ENCODE measurements at regions not wholly inside any gene's neighbourhood (a gene's known extent, or its start where the extent isn't known, plus 50 kb on each side); places are given as distances from the start of the nearest gene placed in this dataset.

DNA sequence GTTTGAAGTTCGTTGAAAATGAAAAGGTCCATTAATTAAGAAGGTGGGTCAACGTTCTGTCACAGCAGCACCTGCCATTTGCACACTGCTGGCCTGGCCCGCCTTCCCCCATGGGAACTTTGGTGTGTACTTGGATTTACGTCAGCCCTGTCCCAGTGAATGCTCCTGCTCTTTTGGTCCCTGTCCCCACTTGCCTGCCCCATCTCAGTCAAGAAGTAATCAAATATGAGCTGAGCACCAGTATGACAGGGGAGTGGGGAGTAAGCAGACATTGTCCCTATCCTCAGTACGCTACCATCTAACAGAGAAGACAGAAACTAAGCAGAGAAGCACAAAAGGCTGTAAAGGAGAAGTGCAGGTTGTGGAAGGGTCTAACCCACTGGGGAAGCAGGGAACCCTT, 65.1 kb downstream of the SLC4A3 start:
- no peak for DNase-seq (ENCODE audit: low spot score)

- no peak for DNase-seq (ENCODE audit: low spot score)
Measured at GRCh38 chr2:219695145-219695709, 67.8 kb downstream of the SLC4A3 start.

DNA sequence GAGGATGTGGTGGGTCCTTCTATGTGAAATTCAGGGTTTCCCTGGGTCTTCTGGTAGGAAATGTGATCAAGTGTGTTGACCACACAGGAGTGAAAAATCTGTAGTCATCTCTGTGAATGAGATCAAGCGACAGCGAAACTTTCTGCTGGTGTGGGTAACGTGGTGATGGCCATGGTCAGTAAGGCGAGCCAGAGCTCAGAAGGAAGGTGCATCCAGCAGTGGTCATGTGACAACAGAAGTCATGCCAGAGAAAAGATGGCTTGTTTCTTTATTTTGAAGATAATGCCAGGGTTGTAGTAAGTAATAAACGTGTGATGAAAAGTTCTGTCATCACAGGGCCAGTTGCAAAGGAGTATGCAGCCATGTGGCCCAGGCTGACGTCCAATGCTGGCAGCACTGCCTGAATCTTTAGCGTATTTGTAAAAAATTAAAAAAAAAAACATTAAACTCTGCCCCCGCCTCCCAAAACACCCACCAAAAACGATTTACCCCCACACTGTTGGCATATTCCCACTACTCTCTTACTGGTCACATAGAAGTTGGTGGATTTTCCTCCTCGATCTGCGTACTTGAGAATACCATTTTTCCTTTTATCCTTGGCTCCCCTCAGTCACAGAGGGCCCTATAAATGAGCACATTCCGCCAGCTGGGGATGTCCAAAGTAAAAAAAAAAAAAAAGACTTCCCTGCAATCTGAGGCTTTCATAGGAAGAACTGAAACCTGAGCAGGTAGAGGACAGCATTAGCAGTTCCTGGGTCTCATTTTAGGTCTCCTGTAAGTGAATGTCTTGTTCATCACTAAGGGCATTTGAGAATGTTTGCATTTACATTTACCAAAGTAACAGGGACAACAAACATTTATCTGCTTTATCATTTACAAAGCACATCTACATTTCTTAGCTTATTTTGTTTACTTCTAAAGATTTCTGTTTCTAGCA, 70.6 kb downstream of the SLC4A3 start:
- no peak for DNase-seq (ENCODE audit: low spot score)

DNA sequence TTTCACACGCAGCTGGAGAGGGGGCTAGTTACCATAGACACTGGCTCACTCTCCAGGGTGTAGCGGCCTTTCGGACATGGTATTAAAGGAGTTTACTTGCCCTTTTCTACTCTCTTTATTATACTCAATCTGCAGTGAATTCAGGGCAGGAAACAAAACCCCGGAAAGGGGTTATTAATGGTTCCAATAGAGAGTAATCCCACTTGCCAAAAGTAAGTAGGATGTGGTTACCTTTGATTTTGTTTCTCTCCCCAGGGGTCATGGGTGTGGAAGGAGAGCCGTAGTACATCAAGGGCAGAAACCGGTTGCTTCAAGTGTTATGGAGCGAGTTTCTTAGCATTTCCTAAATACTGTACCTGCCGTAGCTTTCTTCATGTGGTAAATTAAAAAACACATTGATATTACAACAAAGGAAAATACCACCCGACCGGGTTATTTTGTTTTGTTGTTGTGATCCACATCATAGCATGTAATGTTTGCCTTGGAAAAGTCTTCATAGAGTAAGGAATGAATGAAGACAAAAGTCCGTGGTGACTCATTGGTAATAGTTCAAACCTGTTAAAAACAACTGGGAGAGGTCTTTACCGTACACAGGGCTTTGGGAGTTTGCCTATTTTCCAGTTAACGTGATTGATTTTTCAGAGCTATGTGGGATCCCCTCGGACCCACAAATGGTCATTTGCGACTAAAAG, 71.5 kb downstream of the SLC4A3 start:
- no peak for DNase-seq (ENCODE audit: low spot score)

DNA sequence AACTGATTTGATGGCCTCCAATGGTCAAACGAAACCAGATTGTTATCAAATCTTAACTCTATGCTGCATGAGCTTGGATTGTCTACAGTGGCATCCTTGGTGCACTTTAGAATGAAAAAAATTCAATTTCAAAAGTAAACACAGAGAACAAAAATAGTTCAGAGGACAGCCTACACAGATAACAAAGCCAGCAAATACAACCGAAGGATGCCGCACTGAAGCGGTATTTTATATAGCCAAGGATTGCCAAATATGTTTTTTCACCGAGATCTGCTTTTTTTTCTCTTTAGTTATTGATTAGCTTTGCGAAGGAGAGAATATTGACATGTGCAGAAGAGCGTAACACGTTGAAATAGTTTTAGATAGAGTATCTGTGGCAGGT, 72.0 kb downstream of the SLC4A3 start:
- no peak for DNase-seq (ENCODE audit: low spot score)

- DNase-seq (ENCODE audit: low spot score) = no peak
Measured at GRCh38 chr2:219701847-219702634, 74.6 kb downstream of the SLC4A3 start.

GRCh38 chr2:219702796-219703545, 75.5 kb downstream of the SLC4A3 start:
- no peak for DNase-seq (ENCODE audit: low spot score)

GRCh38 chr2:219704878-219705277, 77.4 kb downstream of the SLC4A3 start:
- DNase-seq (ENCODE audit: low spot score) = no peak

DNA sequence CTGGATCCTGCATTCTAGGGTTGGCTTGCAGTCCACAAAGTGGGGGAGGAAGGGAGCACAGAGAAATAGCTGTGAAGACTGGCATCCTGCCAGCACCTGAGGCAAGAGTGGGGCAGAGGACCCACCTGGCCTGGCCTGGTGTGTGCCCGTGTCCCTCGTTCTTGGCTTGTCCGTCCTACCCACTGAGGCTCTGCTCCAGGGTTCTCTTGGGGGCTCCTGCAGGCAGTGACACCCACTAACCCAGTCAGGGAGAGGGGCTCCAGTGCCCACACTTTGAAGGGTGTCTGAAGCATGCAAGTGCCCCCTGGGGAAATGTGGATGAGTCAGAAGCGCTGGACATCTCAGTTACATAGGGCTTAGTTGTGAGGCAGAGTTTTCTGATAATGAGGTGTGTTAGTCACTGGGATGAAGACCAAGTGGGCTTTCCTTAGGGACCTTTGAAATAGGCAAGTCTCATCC, 79.4 kb downstream of the SLC4A3 start:
- DNase-seq (ENCODE audit: low spot score) = no peak

DNA sequence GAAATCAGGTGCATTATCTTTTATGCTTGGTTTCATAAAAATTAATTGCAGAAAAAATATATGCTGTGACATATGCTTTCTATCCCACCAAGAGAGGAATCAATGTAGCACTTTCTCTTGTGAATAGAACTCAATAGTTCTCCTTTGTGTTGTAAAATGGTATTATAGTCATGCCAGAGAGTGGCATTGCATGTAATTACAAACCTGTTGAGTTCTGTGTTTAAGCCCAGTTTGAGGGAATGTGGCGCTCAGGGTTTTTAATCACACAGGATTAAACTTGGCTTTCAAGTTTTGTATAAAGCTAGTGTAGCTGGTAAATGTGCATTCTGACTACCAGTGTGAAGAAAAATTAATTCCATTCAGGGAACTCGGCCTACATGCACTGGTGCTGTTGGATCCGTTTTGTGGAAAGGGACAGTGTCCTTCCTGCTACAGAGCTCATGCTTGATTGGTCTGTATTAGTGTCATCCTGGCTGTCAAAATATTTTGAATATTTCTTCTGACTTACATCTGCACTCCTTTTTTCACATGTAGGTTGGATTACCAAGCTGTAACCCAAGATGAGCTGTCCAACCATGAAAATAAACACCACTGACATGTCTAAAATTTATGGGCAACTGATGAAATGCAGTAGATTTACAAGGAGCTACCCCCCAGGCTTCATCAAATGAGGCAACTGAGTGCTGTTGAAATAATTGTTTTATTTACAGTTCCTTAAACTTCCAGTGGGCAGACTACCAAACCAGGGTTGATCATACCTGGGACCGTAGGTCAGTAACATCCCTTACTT, 80.3 kb downstream of the SLC4A3 start:
- no peak for DNase-seq (ENCODE audit: low spot score)

GRCh38 chr2:219709331-219709761, 81.9 kb downstream of the SLC4A3 start:
- DNase-seq (ENCODE audit: low spot score) = no peak

DNA sequence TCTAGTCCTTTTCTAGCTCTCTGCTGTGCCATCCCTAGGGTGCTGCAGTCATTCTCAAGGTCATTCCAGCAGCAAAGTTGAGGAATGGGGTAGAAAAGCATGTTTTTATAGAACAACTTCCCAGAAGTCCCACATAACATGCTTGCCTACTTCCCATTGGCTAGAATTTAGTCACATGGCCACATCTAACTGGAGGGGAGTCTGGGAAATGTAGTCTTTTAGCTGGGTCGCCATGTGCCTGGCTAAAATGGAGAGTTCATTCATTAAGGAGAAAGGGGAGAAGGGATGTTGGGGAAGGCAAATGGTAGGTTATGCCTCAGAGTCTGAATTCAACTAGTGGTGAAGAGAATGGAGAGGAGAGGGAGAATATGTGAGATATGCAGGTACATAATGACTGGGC, 85.7 kb downstream of the SLC4A3 start:
- peak; percentile 10 for DNase-seq (ENCODE audit: low spot score)

DNA sequence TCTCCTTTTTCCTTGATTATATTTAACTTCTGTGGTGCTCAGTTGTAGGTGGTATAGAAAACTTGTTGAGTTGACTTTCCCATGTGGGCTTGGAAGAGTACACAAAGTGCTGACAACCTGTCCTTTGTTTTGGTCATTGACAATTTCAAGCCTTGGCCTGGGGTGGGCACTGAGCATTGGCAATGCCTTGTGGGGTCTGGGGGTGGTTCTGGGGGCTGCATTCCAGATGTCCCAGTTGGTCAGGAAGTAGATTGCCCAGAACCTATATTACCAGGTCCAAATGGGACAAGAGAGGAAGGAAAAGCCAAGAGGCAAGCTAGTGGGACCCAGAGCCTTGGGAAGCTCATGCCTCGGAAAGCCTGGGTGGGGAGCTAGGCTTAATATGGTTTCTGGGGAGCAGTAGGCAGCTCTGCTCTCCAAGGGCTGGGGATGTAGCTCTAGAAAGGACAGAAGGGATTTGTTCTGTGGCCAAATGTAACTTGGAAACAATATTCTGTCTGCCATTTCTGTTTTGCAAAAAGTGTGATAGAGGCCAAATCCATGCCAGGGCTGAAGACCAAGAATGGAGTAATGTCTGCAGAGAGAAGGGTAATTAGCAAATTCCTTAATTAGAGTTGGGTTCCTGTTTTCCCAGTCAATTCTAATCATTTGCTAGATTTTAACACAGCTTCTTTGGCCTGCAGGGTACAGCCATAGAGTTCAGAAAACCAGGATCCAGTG, 87.4 kb downstream of the SLC4A3 start:
- DNase-seq (ENCODE audit: low spot score) = no peak

DNA sequence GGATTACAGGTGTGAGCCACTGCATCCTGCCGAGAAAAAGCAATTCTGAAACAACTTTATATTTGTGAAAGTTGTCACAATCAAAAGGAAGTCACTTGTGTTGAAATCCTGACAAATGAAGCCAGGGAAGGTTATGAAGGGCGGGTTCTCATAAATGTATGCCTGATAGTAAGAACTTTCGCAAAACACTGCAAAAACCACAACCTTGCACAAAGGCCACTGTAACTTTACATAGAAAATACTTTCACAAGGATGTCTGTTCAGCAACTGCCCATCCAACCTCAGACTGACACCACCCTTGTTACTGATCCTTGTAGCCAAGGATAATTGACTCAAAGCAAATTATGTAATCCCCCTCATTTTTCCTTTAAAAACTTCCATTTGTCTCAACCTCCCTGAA, 90.6 kb downstream of the SLC4A3 start:
- DNase-seq (ENCODE audit: low spot score) = no peak

- no peak for DNase-seq (ENCODE audit: low spot score)
Measured at GRCh38 chr2:219719521-219719920, 92.1 kb downstream of the SLC4A3 start.

- DNase-seq (ENCODE audit: low spot score) = no peak
Measured at GRCh38 chr2:219720956-219721355, 93.5 kb downstream of the SLC4A3 start.

- DNase-seq (ENCODE audit: low spot score) = peak; percentile 90
Measured at GRCh38 chr2:219722276-219722879, 94.9 kb downstream of the SLC4A3 start.

GRCh38 chr2:219723311-219723710, 95.9 kb downstream of the SLC4A3 start:
- DNase-seq (ENCODE audit: low spot score) = no peak

DNA sequence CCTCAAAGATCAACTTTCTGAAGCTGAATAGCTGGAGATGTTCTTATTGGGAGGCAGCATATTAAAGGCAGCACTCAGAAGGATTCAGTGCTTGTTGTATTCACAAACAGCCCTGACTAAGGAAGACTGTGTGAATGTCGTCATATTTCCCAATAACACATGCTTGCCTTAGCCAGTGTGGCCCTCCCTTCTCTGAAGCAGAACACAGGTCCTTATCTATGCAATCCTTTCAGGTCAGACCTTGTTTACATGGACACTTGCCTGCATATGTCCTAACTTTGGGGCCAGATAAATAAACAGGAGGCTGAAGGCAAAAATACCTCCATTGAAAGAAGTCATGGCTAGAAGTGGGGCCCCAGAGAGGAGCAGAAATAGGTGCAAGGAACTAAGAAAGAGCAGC, 97.2 kb downstream of the SLC4A3 start:
- DNase-seq (ENCODE audit: low spot score) = no peak

All from kidney tubule cell (primary cell).